K562 (cell line): ENCODE measurements at regions not wholly inside any gene's neighbourhood (a gene's known extent, or its start where the extent isn't known, plus 50 kb on each side); places are given as distances from the start of the nearest gene placed in this dataset.

Source experiments
- ATAC-seq: fragments of 200-7000 bp; cut with Tn5 transposase; 3 replicates; pipeline ENCODE4 v1.9.1; 2020; ENCODE audit warnings: moderate library complexity
- BruUV-seq: library from RNA; stranded (reverse); fragments of 400-500 nt; replicated peaks from 2 replicates; lab custom pipeline; 2021; lab: Mats Ljungman, UMichigan
- CTCF ChIA-PET: fragments of 300-600 bp; formaldehyde crosslinking; extraction: SDS; loops from one replicate; lab custom pipeline; 2021; ENCODE audit warnings: low intra/inter-chr PET ratio; lab: Yijun Ruan, JAX
- POLR2A ChIA-PET: fragments of 300-600, 350-650 bp; sonication (Branson Sonifier 250); formaldehyde crosslinking; extraction: SDS; loops from one replicate; lab custom pipeline; 2021; ENCODE audit warnings: antibody characterized with exemption, inconsistent platforms; lab: Yijun Ruan, JAX
- DNase-seq, 4 experiments: peaks; one replicate each; pipeline versions ENCODE4 v3.0.0 to v3.0.0-alpha.2; 2011 to 2018; ENCODE audit warnings: low spot score in 3 of 4, mixed read lengths in 3 of 4; ENCODE audit errors: extremely low read depth in 1 of 4
- FAIRE-seq: peaks from 2 replicates; lab custom pipeline; 2011; peaks lifted over from hg19 to GRCh38; lab: Jason Lieb, UNC
- H2AFZ ChIP-seq: 2 replicates; pipeline ENCODE4 v1.6.0; 2011; ENCODE audit warnings: low read depth, low read length, control low read depth, inconsistent platforms
- H3K27ac ChIP-seq: fragments of 200-600 bp; 3 replicates; pipeline ENCODE4 v1.8.0; 2011; ENCODE audit warnings: low read depth, mild to moderate bottlenecking, control low read depth, inconsistent platforms, low read length, moderate library complexity, mixed read lengths; ENCODE audit errors: extremely low read depth
- H3K27me3 ChIP-seq, 2 experiments: fragments of 300-600 bp in 1 of 2; 2 replicates in 1 of 2; 3 replicates in 1 of 2; pipeline versions ENCODE4 v1.6.0 to v1.8.0; 2011; ENCODE audit warnings: inconsistent platforms in 2 of 2, low read length in 2 of 2, mild to moderate bottlenecking in 1 of 2, mixed read lengths in 1 of 2, moderate library complexity in 1 of 2; ENCODE audit not compliant: control insufficient read depth in 2 of 2, insufficient read depth in 2 of 2
- H3K36me3 ChIP-seq: fragments of 300-600 bp; 3 replicates; pipeline ENCODE4 v1.8.0; 2011; ENCODE audit warnings: mild to moderate bottlenecking, low read length, inconsistent platforms; ENCODE audit not compliant: control insufficient read depth, insufficient read depth
- H3K4me1 ChIP-seq, 2 experiments: fragments of 200-600 bp in 1 of 2; replicated peaks in 1 of 2; 2 replicates in 1 of 2; 3 replicates in 1 of 2; pipeline versions ENCODE4 v1.5.1 to v1.8.0; 2011; ENCODE audit warnings: inconsistent platforms in 2 of 2, low read length in 2 of 2, mild to moderate bottlenecking in 1 of 2, mixed read lengths in 1 of 2, moderate library complexity in 1 of 2; ENCODE audit not compliant: control insufficient read depth in 2 of 2, insufficient read depth in 2 of 2
- H3K4me2 ChIP-seq: 2 replicates; pipeline ENCODE4 v1.6.1; 2011; ENCODE audit warnings: low read length, control low read depth, inconsistent platforms, mixed read lengths; ENCODE audit not compliant: insufficient read depth
- H3K4me3 ChIP-seq: fragments of 200-600 bp; sonication (generic), shearing (Covaris generic); 2 replicates; pipeline ENCODE4 v1.5.1; 2016; ENCODE audit warnings: control low read depth, inconsistent platforms
- H3K79me2 ChIP-seq: fragments of 200-600 bp; 3 replicates; pipeline ENCODE4 v1.8.0; 2011; ENCODE audit warnings: low read length, inconsistent platforms; ENCODE audit not compliant: control insufficient read depth, insufficient read depth
- H3K9ac ChIP-seq, 2 experiments: 2 replicates each; pipeline versions ENCODE4 v1.6.0 to v1.6.1; 2011; ENCODE audit warnings: low read depth in 2 of 2, low read length in 2 of 2, control low read depth in 1 of 2, inconsistent platforms in 1 of 2, mild to moderate bottlenecking in 1 of 2, mixed read lengths in 1 of 2; ENCODE audit not compliant: insufficient read depth in 1 of 2
- H3K9me1 ChIP-seq: one replicate; pipeline ENCODE4 v1.6.0; 2011; ENCODE audit warnings: inconsistent platforms, mild to moderate bottlenecking, low read length, moderate library complexity; ENCODE audit not compliant: control insufficient read depth, insufficient read depth
- H3K9me3 ChIP-seq: replicated peaks from 2 replicates; pipeline ENCODE4 v1.5.1; 2011; ENCODE audit warnings: low read depth, low read length, inconsistent platforms; ENCODE audit not compliant: control insufficient read depth, insufficient read depth
- H4K20me1 ChIP-seq: replicated peaks from 2 replicates; pipeline ENCODE4 v1.6.1; 2011; ENCODE audit warnings: low read length, inconsistent platforms, mixed read lengths; ENCODE audit not compliant: control insufficient read depth, insufficient read depth
- CREBBP ChIP-seq: IDR thresholded peaks from one replicate; pipeline ENCODE4 v1.6.1; 2012; ENCODE audit warnings: low read depth, mild to moderate bottlenecking, control low read depth, inconsistent platforms, low read length
- FOXA1 ChIP-seq: fragments of 450-650 bp; IDR thresholded peaks from 2 replicates; pipeline ENCODE4 v1.6.1; 2016; ENCODE audit warnings: mild to moderate bottlenecking, borderline replicate concordance
- FUS ChIP-seq: fragments of 200-400 bp; formaldehyde crosslinking; optimal IDR thresholded peaks from 2 replicates; pipeline ENCODE3; 2017; ENCODE audit warnings: low read depth, low read length
- HMGN3 ChIP-seq: IDR thresholded peaks from 2 replicates; pipeline ENCODE4 v1.6.1; 2011; ENCODE audit warnings: borderline replicate concordance, low read depth, mild to moderate bottlenecking, mixed read lengths, low read length; ENCODE audit not compliant: insufficient read length; ENCODE audit errors: extremely low read depth
- HNRNPL ChIP-seq: fragments of 200-400 bp; formaldehyde crosslinking; IDR thresholded peaks from 2 replicates; pipeline ENCODE4 v1.6.1; 2017; ENCODE audit warnings: low read depth, mild to moderate bottlenecking, low read length
- KLF10 ChIP-seq: fragments of 250-450 bp; sonication (Bioruptor Pico); IDR thresholded peaks from 2 replicates; pipeline ENCODE4 v1.6.1; 2021; ENCODE audit warnings: matching md5 sums
- MBD2 ChIP-seq: sonication (generic); IDR thresholded peaks from 2 replicates; pipeline ENCODE4 v1.6.1; 2016; ENCODE audit warnings: low read depth, borderline replicate concordance
- MYC ChIP-seq, 2 experiments: fragments of 250-450 bp in 1 of 2; sonication (Bioruptor Pico) in 1 of 2; IDR thresholded peaks; 2 replicates each; pipeline versions ENCODE4 v1.5.1 to v1.6.1; 2012 to 2021; ENCODE audit warnings: low read depth in 2 of 2, borderline replicate concordance in 1 of 2, improper control_type of control experiment in 1 of 2, low read length in 1 of 2, mild to moderate bottlenecking in 1 of 2, moderate library complexity in 1 of 2
- STAT5B ChIP-seq: fragments of 250-450 bp; sonication (Bioruptor Pico); IDR thresholded peaks from 2 replicates; pipeline ENCODE4 v1.8.0; 2021; ENCODE audit warnings: mild to moderate bottlenecking, inconsistent platforms
- THAP7 ChIP-seq: fragments of 250-450 bp; sonication (Bioruptor Pico); IDR thresholded peaks from 2 replicates; pipeline ENCODE4 v1.5.0; 2021
- ZBTB17 ChIP-seq: fragments of 450-650 bp; formaldehyde crosslinking; IDR thresholded peaks from 2 replicates; pipeline ENCODE4 v1.4.0; 2020; ENCODE audit warnings: mild to moderate bottlenecking
- ZKSCAN1 ChIP-seq: fragments of 150-350 bp; IDR thresholded peaks from 2 replicates; pipeline ENCODE4 v1.6.1; 2016; ENCODE audit warnings: low read depth, low read length
- ZNF41 ChIP-seq: fragments of 250-450 bp; sonication (Bioruptor Pico); conservative IDR thresholded peaks from 2 replicates; pipeline ENCODE4 v1.4.0; 2020; ENCODE audit warnings: mild to moderate bottlenecking
- ZNF707 ChIP-seq: fragments of 250-450 bp; sonication (Bioruptor Pico); conservative IDR thresholded peaks from 2 replicates; pipeline ENCODE4 v1.8.0; 2022; ENCODE audit warnings: inconsistent platforms, mild to moderate bottlenecking, moderate library complexity
- in situ Hi-C: fragments of 300-500 bp; cut with MboI; formaldehyde crosslinking; loops from 4 replicates; pipeline ENCODE4 v1.15.0; 2018; ENCODE audit warnings: inconsistent platforms, mixed read lengths
- intact Hi-C: fragments of 100-400 bp; cut with micrococcal nuclease; formaldehyde crosslinking; loops from 2 replicates; pipeline ENCODE4 v1.14.2; 2022
- TF ChIP-seq, protein P1 (sequence below): fragments of 250-450 bp; sonication (Bioruptor Pico); IDR thresholded peaks from 2 replicates; pipeline ENCODE4 v1.4.0; 2020
- TF ChIP-seq, protein P2 (sequence below): fragments of 250-450 bp; sonication (Bioruptor Pico); IDR thresholded peaks from 2 replicates; pipeline ENCODE4 v1.5.0; 2022; ENCODE audit warnings: mild to moderate bottlenecking

- CTCF ChIA-PET, result no interaction called here
- ATAC-seq (no peak), FAIRE-seq (no peak), DNase-seq (no peak)
- Histone ChIP-seq H3K4me2 (no peak overlapping the region), H3K79me2 (no peaks in the 10 kb centered on the region), H3K27me3 (no peaks in the 10 kb centered on the region), H4K20me1 (no peaks in the 10 kb centered on the region), H3K9me3 (no peaks in the 10 kb centered on the region), H3K4me1 (no peaks in the 10 kb centered on the region), H3K4me3 (no peak overlapping the region), H2AFZ (no peak overlapping the region), H3K27ac (no peak overlapping the region), H3K36me3 (no peaks in the 10 kb centered on the region), H3K9ac (no peak overlapping the region), H3K9me1 (no peaks in the 10 kb centered on the region)
- in situ Hi-C loops, result no loop called here
- BruUV-seq, result no TSS peak
- intact Hi-C loops, result no loop called here
- POLR2A ChIA-PET, result no interaction called here
- TF ChIP-seq, protein P1, sequence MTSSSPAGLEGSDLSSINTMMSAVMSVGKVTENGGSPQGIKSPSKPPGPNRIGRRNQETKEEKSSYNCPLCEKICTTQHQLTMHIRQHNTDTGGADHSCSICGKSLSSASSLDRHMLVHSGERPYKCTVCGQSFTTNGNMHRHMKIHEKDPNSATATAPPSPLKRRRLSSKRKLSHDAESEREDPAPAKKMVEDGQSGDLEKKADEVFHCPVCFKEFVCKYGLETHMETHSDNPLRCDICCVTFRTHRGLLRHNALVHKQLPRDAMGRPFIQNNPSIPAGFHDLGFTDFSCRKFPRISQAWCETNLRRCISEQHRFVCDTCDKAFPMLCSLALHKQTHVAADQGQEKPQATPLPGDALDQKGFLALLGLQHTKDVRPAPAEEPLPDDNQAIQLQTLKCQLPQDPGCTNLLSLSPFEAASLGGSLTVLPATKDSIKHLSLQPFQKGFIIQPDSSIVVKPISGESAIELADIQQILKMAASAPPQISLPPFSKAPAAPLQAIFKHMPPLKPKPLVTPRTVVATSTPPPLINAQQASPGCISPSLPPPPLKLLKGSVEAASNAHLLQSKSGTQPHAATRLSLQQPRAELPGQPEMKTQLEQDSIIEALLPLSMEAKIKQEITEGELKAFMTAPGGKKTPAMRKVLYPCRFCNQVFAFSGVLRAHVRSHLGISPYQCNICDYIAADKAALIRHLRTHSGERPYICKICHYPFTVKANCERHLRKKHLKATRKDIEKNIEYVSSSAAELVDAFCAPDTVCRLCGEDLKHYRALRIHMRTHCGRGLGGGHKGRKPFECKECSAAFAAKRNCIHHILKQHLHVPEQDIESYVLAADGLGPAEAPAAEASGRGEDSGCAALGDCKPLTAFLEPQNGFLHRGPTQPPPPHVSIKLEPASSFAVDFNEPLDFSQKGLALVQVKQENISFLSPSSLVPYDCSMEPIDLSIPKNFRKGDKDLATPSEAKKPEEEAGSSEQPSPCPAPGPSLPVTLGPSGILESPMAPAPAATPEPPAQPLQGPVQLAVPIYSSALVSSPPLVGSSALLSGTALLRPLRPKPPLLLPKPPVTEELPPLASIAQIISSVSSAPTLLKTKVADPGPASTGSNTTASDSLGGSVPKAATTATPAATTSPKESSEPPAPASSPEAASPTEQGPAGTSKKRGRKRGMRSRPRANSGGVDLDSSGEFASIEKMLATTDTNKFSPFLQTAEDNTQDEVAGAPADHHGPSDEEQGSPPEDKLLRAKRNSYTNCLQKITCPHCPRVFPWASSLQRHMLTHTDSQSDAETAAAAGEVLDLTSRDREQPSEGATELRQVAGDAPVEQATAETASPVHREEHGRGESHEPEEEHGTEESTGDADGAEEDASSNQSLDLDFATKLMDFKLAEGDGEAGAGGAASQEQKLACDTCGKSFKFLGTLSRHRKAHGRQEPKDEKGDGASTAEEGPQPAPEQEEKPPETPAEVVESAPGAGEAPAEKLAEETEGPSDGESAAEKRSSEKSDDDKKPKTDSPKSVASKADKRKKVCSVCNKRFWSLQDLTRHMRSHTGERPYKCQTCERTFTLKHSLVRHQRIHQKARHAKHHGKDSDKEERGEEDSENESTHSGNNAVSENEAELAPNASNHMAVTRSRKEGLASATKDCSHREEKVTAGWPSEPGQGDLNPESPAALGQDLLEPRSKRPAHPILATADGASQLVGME, result no peak
- TF ChIP-seq MBD2, result no peak
- TF ChIP-seq ZKSCAN1, result no peak
- no peak for TF ChIP-seq STAT5B
- no peak for TF ChIP-seq MYC (IDR thresholded peaks at IDR 0.05; ENCODE audit: low read depth, low read length)
- no peak for TF ChIP-seq MYC (CRISPR knock-in tag; IDR thresholded peaks at IDR 0.05; ENCODE audit: borderline replicate concordance, low read depth)
- TF ChIP-seq CREBBP, result no peak
- no peak for TF ChIP-seq ZBTB17 (CRISPR knock-in tag)
- TF ChIP-seq, protein P2, sequence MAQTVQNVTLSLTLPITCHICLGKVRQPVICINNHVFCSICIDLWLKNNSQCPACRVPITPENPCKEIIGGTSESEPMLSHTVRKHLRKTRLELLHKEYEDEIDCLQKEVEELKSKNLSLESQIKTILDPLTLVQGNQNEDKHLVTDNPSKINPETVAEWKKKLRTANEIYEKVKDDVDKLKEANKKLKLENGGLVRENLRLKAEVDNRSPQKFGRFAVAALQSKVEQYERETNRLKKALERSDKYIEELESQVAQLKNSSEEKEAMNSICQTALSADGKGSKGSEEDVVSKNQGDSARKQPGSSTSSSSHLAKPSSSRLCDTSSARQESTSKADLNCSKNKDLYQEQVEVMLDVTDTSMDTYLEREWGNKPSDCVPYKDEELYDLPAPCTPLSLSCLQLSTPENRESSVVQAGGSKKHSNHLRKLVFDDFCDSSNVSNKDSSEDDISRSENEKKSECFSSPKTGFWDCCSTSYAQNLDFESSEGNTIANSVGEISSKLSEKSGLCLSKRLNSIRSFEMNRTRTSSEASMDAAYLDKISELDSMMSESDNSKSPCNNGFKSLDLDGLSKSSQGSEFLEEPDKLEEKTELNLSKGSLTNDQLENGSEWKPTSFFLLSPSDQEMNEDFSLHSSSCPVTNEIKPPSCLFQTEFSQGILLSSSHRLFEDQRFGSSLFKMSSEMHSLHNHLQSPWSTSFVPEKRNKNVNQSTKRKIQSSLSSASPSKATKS (CRISPR knock-in tag), result no peak
- no peak for TF ChIP-seq HNRNPL
- TF ChIP-seq ZNF41 (CRISPR knock-in tag), result no peak
- TF ChIP-seq FUS, result no peak
- TF ChIP-seq FOXA1, result no peak
- no peak for TF ChIP-seq KLF10 (CRISPR knock-in tag)
- no peak for TF ChIP-seq HMGN3
- no peak for TF ChIP-seq THAP7 (CRISPR knock-in tag)
- no peak for TF ChIP-seq ZNF707 (CRISPR knock-in tag)
Observed at GRCh38 chr18:5717256-5717655, 173.5 kb upstream of the EPB41L3 start.
